COLO668 (cell line): ENCODE measurements at regions not wholly inside any gene's neighbourhood (a gene's known extent, or its start where the extent isn't known, plus 50 kb on each side); places are given as distances from the start of the nearest gene placed in this dataset.

Experiments
- DNase-seq: peaks from one replicate; lab custom pipeline; 2025; ENCODE audit not compliant: unreplicated experiment; lab: John Stamatoyannopoulos, UW

GRCh38 chr20:24862606-24863005 is 86.5 kb upstream of the CST7 start:
- no peak for DNase-seq

- no peak for DNase-seq
Measured at GRCh38 chr20:24863356-24863755, 85.7 kb upstream of the CST7 start.

- no peak for DNase-seq
Measured at GRCh38 chr20:24866008-24866407, 83.1 kb upstream of the CST7 start.

GRCh38 chr20:24866742-24867141 is 82.3 kb upstream of the CST7 start:
- no peak for DNase-seq

- no peak for DNase-seq
Measured at GRCh38 chr20:24867556-24867955, 81.5 kb upstream of the CST7 start.

GRCh38 chr20:24868396-24868927 is 80.6 kb upstream of the CST7 start:
- no peak for DNase-seq

GRCh38 chr20:24868959-24869358 is 80.1 kb upstream of the CST7 start:
- no peak for DNase-seq

GRCh38 chr20:24870057-24870456 is 79.0 kb upstream of the CST7 start:
- no peak for DNase-seq

- no peak for DNase-seq
Measured at GRCh38 chr20:24870881-24871280, 78.2 kb upstream of the CST7 start.

GRCh38 chr20:24871480-24872213 is 77.4 kb upstream of the CST7 start:
- no peak for DNase-seq

GRCh38 chr20:24872291-24873024 is 76.6 kb upstream of the CST7 start:
- no peak for DNase-seq

- DNase-seq, result no peak
Measured at GRCh38 chr20:24873025-24873620, 75.9 kb upstream of the CST7 start.

GRCh38 chr20:24875078-24875477 is 74.0 kb upstream of the CST7 start:
- no peak for DNase-seq

GRCh38 chr20:24877652-24878051 is 71.4 kb upstream of the CST7 start:
- DNase-seq, result no peak

- DNase-seq, result no peak
Measured at GRCh38 chr20:24878657-24879056, 70.4 kb upstream of the CST7 start.

GRCh38 chr20:24879875-24880274 is 69.2 kb upstream of the CST7 start:
- no peak for DNase-seq

GRCh38 chr20:24880356-24880755 is 68.7 kb upstream of the CST7 start:
- no peak for DNase-seq

GRCh38 chr20:24890286-24890685 is 58.8 kb upstream of the CST7 start:
- no peak for DNase-seq

GRCh38 chr20:24891546-24892393 is 57.3 kb upstream of the CST7 start:
- DNase-seq, result no peak

- DNase-seq, result no peak
Measured at GRCh38 chr20:24892522-24892921, 56.5 kb upstream of the CST7 start.

- no peak for DNase-seq
Measured at GRCh38 chr20:24892931-24893330, 56.1 kb upstream of the CST7 start.
